HEK293T (cell line): ENCODE measurements at regions not wholly inside any gene's neighbourhood (a gene's known extent, or its start where the extent isn't known, plus 50 kb on each side); places are given as distances from the start of the nearest gene placed in this dataset.

ENCODE experiments used
- CTCF ChIA-PET: fragments of 350-600 bp; formaldehyde crosslinking; extraction: SDS; loops from one replicate; lab custom pipeline; 2021; ENCODE audit warnings: antibody characterized with exemption, inconsistent platforms; lab: Yijun Ruan, JAX
- POLR2A ChIA-PET: fragments of 350-600 bp; formaldehyde crosslinking; extraction: SDS; loops from one replicate; lab custom pipeline; 2020; ENCODE audit warnings: antibody characterized with exemption, inconsistent platforms; lab: Yijun Ruan, JAX
- DNase-seq: peaks from one replicate; pipeline ENCODE4 v3.0.0; 2012; ENCODE audit warnings: mixed read lengths; ENCODE audit errors: extremely low spot score
- ARNT ChIP-seq: fragments of 450-650 bp; IDR thresholded peaks from 2 replicates; pipeline ENCODE4 v1.6.1; 2017; ENCODE audit warnings: mild to moderate bottlenecking
- BHLHE40 ChIP-seq: fragments of 450-650 bp; IDR thresholded peaks from 2 replicates; pipeline ENCODE4 v1.6.1; 2016; ENCODE audit warnings: mild to moderate bottlenecking, moderate library complexity, borderline replicate concordance
- CTBP1 ChIP-seq: fragments of 450-650 bp; IDR thresholded peaks from 2 replicates; pipeline ENCODE4 v1.6.1; 2016; ENCODE audit warnings: borderline replicate concordance
- ELF4 ChIP-seq: fragments of 450-650 bp; IDR thresholded peaks from 2 replicates; pipeline ENCODE4 v1.6.1; 2017; ENCODE audit warnings: antibody characterized with exemption
- FOXA1 ChIP-seq: fragments of 450-650 bp; IDR thresholded peaks from 2 replicates; pipeline ENCODE4 v1.6.1; 2016; ENCODE audit warnings: mild to moderate bottlenecking
- FOXK2 ChIP-seq: fragments of 450-650 bp; IDR thresholded peaks from 2 replicates; pipeline ENCODE4 v1.6.1; 2016; ENCODE audit warnings: mild to moderate bottlenecking
- FOXM1 ChIP-seq: fragments of 450-650 bp; IDR thresholded peaks from 2 replicates; pipeline ENCODE4 v1.6.1; 2017; ENCODE audit warnings: mild to moderate bottlenecking, borderline replicate concordance
- HDGF ChIP-seq: fragments of 450-650 bp; IDR thresholded peaks from 2 replicates; pipeline ENCODE4 v1.6.1; 2017; ENCODE audit warnings: antibody characterized with exemption, borderline replicate concordance
- L3MBTL2 ChIP-seq: fragments of 450-650 bp; conservative IDR thresholded peaks from 2 replicates; pipeline ENCODE4 v1.6.1; 2016; ENCODE audit warnings: mild to moderate bottlenecking
- LEF1 ChIP-seq: fragments of 450-650 bp; IDR thresholded peaks from 2 replicates; pipeline ENCODE4 v1.6.1; 2017; ENCODE audit warnings: mild to moderate bottlenecking, borderline replicate concordance
- NFRKB ChIP-seq: fragments of 450-650 bp; IDR thresholded peaks from 2 replicates; pipeline ENCODE4 v1.6.1; 2016; ENCODE audit warnings: mild to moderate bottlenecking, moderate library complexity
- SP1 ChIP-seq: fragments of 450-650 bp; IDR thresholded peaks from 2 replicates; pipeline ENCODE4 v1.6.1; 2017
- SUZ12 ChIP-seq: fragments of 450-650 bp; IDR thresholded peaks from 2 replicates; pipeline ENCODE4 v1.6.1; 2016; ENCODE audit warnings: mild to moderate bottlenecking
- TARDBP ChIP-seq: fragments of 450-650 bp; IDR thresholded peaks from 2 replicates; pipeline ENCODE4 v1.6.1; 2016
- ZNF384 ChIP-seq: fragments of 450-650 bp; IDR thresholded peaks from 2 replicates; pipeline ENCODE4 v1.6.1; 2016
- TF ChIP-seq, protein P1 (sequence below): fragments of 450-650 bp; IDR thresholded peaks from 2 replicates; pipeline ENCODE4 v1.6.1; 2016

GRCh38 chr11:25159341-25159740, 662.5 kb downstream of the LUZP2 start:
- POLR2A ChIA-PET: no interaction called here
- DNase-seq: no peak
- CTCF ChIA-PET: no interaction called here
- TF ChIP-seq NFRKB (no peak), FOXM1 (no peak), L3MBTL2 (no peak), TARDBP (no peak), ARNT (no peak), BHLHE40 (no peak)

DNA sequence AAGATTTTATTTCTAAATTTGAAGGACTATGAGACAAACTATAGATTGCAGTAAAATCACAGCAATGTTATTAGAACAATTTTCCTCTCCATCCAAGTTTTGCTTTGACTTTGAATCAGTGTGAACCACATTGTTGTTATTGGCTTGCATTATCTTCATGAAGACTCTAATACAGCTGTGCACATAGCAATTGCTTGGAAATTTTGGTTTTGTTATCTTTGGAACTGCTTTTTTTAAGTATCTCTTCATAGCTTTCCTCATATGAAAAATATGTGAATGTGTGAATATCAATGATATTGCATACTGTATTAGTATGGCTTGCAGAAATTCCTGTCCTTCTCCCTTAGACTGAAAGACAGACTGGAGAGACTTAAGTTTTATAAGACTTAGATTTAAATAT, 666.6 kb downstream of the LUZP2 start:
- TF ChIP-seq ELF4 (no peak), SUZ12 (no peak), TARDBP (no peak), FOXK2 (no peak), NFRKB (no peak), HDGF (no peak), CTBP1 (no peak), ARNT (no peak), BHLHE40 (no peak), SP1 (no peak), FOXA1 (no peak), L3MBTL2 (no peak), ZNF384 (no peak), LEF1 (no peak), FOXM1 (no peak)
- TF ChIP-seq, protein P1, sequence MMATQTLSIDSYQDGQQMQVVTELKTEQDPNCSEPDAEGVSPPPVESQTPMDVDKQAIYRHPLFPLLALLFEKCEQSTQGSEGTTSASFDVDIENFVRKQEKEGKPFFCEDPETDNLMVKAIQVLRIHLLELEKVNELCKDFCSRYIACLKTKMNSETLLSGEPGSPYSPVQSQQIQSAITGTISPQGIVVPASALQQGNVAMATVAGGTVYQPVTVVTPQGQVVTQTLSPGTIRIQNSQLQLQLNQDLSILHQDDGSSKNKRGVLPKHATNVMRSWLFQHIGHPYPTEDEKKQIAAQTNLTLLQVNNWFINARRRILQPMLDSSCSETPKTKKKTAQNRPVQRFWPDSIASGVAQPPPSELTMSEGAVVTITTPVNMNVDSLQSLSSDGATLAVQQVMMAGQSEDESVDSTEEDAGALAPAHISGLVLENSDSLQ: no peak
- CTCF ChIA-PET: no interaction called here
- DNase-seq: no peak
- POLR2A ChIA-PET: no interaction called here

- CTCF ChIA-PET: no interaction called here
- POLR2A ChIA-PET: no interaction called here
- DNase-seq: no peak
- TF ChIP-seq FOXA1: no peak
- TF ChIP-seq SP1: no peak
- no peak for TF ChIP-seq FOXK2
Observed at GRCh38 chr11:25180187-25180586, 683.3 kb downstream of the LUZP2 start.

- TF ChIP-seq FOXK2 (no peak), SP1 (no peak), CTBP1 (no peak), FOXA1 (no peak), ZNF384 (no peak), FOXM1 (no peak)
- DNase-seq: no peak
- POLR2A ChIA-PET: no interaction called here
- CTCF ChIA-PET: no interaction called here
Observed at GRCh38 chr11:25183411-25183810, 686.6 kb downstream of the LUZP2 start.

GRCh38 chr11:25197515-25197914, 700.7 kb downstream of the LUZP2 start:
- TF ChIP-seq SP1: no peak
- TF ChIP-seq L3MBTL2: no peak
- TF ChIP-seq, protein P1: no peak
- no peak for TF ChIP-seq TARDBP
- TF ChIP-seq SUZ12: no peak
- TF ChIP-seq HDGF: no peak
- no peak for TF ChIP-seq FOXA1
- TF ChIP-seq ZNF384: no peak
- TF ChIP-seq ARNT: no peak
- no peak for TF ChIP-seq NFRKB
- no peak for DNase-seq
- POLR2A ChIA-PET: no interaction called here
- CTCF ChIA-PET: no interaction called here

- TF ChIP-seq CTBP1 (no peak), ARNT (no peak), ELF4 (no peak), LEF1 (no peak), FOXA1 (no peak), L3MBTL2 (no peak), NFRKB (no peak), ZNF384 (no peak), TARDBP (no peak), SUZ12 (no peak), BHLHE40 (no peak)
- TF ChIP-seq, protein P1: no peak
- DNase-seq: no peak
- POLR2A ChIA-PET: no interaction called here
- CTCF ChIA-PET: no interaction called here
Observed at GRCh38 chr11:25198704-25199103, 701.9 kb downstream of the LUZP2 start.

GRCh38 chr11:25200925-25201324, 704.1 kb downstream of the LUZP2 start:
- DNase-seq: no peak
- ChIA-PET CTCF (no interaction called here), POLR2A (no interaction called here)
- TF ChIP-seq ARNT (no peak), FOXM1 (no peak), ZNF384 (no peak), TARDBP (no peak), HDGF (no peak), SP1 (no peak), FOXK2 (no peak), NFRKB (no peak), ELF4 (no peak), BHLHE40 (no peak), FOXA1 (no peak), LEF1 (no peak), CTBP1 (no peak), L3MBTL2 (no peak), SUZ12 (no peak)
- TF ChIP-seq, protein P1: no peak
